ENCODE measurements at regions not wholly inside any gene's neighbourhood (a gene's known extent, or its start where the extent isn't known, plus 50 kb on each side); places are given as distances from the start of the nearest gene placed in this dataset.

DNA sequence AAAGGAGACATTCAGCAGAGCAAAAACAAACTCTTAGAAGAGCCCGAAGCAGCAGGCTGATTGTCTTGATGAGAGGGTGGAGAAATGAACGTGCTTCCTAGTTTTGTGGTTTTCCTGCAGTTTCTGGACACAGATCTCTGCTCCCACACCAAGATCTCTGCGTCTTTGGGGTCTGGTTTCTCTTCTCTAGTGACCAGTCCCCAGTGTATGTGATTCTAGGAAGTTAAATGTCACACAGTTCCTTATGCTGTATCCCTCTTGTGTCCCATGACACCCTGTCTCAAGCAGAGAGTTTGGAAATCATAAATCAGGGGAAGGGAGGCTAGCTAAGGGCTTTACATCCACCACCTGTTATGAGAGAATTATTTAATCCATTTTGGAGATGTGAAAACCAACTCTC, 55.4 kb upstream of the KLF14 start:
- no peaks in the 10 kb centered on the region for H3K4me1 ChIP-seq (ENCODE audit: control insufficient read depth, insufficient read depth, low read length)
- no peaks in the 10 kb centered on the region for H3K36me3 ChIP-seq (ENCODE audit: control insufficient read depth in 2 of 2, insufficient read depth in 1 of 2, low read length in 2 of 2)
- CTCF ChIA-PET = interaction anchor here (0.6 to 0.7 kb wide), 2 partner anchors 31 to 164 kb away, joined by 3 read pairs; no protein-coding TSS in a partner anchor
- POLR2A ChIA-PET = no interaction called here
- H3K27ac ChIP-seq (ENCODE audit: extremely low read depth, low read depth, low read length) = no peak overlapping the region
- no peak for TF ChIP-seq ZNF121 (tag by site-specific recombination; IDR thresholded peaks at IDR 0.05)
- H3K9me3 ChIP-seq (ENCODE audit: control insufficient read depth, insufficient read depth, low read depth, low read length) = no peaks in the 10 kb centered on the region
- no peak overlapping the region for H3K4me3 ChIP-seq (ENCODE audit: low read depth, low read length)

DNA sequence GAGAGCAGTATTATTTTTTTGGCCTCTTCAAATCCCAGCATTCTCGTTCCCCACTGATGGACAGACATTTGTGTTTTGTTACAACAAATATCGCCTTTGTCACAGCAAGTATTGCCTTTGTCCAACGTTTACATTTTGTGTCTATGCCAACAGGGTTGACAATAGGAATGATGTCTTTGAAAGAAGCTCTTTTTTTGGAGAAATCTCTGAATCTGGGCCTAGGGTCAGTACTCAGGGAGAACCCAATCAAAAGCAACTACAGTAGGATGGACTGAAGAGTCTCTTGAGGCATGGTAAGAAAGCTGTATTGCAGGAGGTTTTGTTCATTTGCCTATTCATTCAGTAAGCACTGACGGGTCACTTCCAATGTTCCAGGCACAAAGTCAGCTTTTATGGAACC, 57.7 kb upstream of the KLF14 start:
- no peak overlapping the region for H3K27ac ChIP-seq (ENCODE audit: extremely low read depth, low read depth, low read length)
- no peaks in the 10 kb centered on the region for H3K4me1 ChIP-seq (ENCODE audit: control insufficient read depth, insufficient read depth, low read length)
- POLR2A ChIA-PET = no interaction called here
- H3K36me3 ChIP-seq (ENCODE audit: control insufficient read depth in 2 of 2, insufficient read depth in 1 of 2, low read length in 2 of 2) = no peaks in the 10 kb centered on the region
- TF ChIP-seq ZNF560 (tag by site-specific recombination; IDR thresholded peaks at IDR 0.05; ENCODE audit: borderline replicate concordance) = no peak
- TF ChIP-seq ZNF155 (tag by site-specific recombination; IDR thresholded peaks at IDR 0.05) = no peak
- no peak for TF ChIP-seq ZNF10 (tag by site-specific recombination; IDR thresholded peaks at IDR 0.05)
- no peak for TF ChIP-seq ZNF138 (tag by site-specific recombination; IDR thresholded peaks at IDR 0.05; ENCODE audit: borderline replicate concordance)
- no peak for TF ChIP-seq ZNF335 (tag by site-specific recombination; conservative IDR thresholded peaks at IDR 0.05)
- no peaks in the 10 kb centered on the region for H3K9me3 ChIP-seq (ENCODE audit: control insufficient read depth, insufficient read depth, low read depth, low read length)
- no peak overlapping the region for H3K4me3 ChIP-seq (ENCODE audit: low read depth, low read length)
- CTCF ChIA-PET = no interaction called here

DNA sequence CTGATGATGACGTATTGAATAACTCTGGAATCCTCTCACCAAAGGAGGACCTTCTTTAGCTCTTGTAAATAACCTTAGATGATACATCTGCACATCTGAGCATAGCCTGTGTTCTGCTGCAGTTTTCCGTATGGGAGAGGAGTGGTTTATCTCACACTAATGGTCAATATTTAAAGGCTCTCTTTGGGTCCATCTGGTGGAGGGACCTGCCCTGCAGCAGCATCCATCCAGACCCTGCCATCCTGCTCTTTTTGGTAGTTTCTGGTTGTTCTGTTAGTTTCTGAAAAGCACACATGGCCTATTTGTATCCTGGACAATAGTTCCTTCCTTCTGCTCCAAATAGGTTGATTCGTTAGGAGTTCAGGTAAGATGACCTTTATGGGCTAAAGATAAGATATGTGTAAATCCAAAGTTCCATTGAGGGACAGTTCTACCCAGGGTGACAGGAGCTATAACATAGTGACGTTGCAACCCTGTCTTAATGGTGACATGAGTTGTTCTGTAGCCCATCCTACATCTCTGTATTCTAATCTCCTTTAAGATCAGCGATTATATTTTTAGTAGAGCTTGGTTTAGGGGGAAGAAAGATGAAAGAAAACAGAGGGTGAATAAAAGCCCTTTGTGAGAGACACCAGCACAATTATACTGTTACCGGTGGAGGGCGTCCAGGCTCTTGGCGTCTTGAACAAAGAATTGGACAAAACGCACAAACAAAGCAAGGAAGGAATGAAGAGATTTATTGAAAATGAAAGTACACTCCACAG, 60.0 kb upstream of the KLF14 start:
- Histone ChIP-seq H3K36me3 (ENCODE audit: control insufficient read depth in 2 of 2, insufficient read depth in 1 of 2, low read length in 2 of 2) (no peaks in the 10 kb centered on the region), H3K9me3 (ENCODE audit: control insufficient read depth, insufficient read depth, low read depth, low read length) (no peaks in the 10 kb centered on the region), H3K4me1 (ENCODE audit: control insufficient read depth, insufficient read depth, low read length) (no peaks in the 10 kb centered on the region), H3K27ac (ENCODE audit: extremely low read depth, low read depth, low read length) (no peak overlapping the region), H3K4me3 (ENCODE audit: low read depth, low read length) (no peak overlapping the region)
- POLR2A ChIA-PET = interaction anchor here (0.7 kb wide), 1 partner anchor 673 kb away, joined by 3 read pairs; no protein-coding TSS in a partner anchor
- no peak for TF ChIP-seq KLF8 (tag by site-specific recombination; IDR thresholded peaks at IDR 0.05)
- no peak for TF ChIP-seq ZNF548 (tag by site-specific recombination; IDR thresholded peaks at IDR 0.05)
- no peak for TF ChIP-seq ZNF558 (tag by site-specific recombination; IDR thresholded peaks at IDR 0.05)
- TF ChIP-seq, protein P1, sequence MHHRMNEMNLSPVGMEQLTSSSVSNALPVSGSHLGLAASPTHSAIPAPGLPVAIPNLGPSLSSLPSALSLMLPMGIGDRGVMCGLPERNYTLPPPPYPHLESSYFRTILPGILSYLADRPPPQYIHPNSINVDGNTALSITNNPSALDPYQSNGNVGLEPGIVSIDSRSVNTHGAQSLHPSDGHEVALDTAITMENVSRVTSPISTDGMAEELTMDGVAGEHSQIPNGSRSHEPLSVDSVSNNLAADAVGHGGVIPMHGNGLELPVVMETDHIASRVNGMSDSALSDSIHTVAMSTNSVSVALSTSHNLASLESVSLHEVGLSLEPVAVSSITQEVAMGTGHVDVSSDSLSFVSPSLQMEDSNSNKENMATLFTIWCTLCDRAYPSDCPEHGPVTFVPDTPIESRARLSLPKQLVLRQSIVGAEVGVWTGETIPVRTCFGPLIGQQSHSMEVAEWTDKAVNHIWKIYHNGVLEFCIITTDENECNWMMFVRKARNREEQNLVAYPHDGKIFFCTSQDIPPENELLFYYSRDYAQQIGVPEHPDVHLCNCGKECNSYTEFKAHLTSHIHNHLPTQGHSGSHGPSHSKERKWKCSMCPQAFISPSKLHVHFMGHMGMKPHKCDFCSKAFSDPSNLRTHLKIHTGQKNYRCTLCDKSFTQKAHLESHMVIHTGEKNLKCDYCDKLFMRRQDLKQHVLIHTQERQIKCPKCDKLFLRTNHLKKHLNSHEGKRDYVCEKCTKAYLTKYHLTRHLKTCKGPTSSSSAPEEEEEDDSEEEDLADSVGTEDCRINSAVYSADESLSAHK (tag by site-specific recombination; IDR thresholded peaks at IDR 0.05) = no peak
- no peak for TF ChIP-seq ZNF510 (tag by site-specific recombination; IDR thresholded peaks at IDR 0.05; ENCODE audit: insufficient replicate concordance)
- TF ChIP-seq, protein P2, sequence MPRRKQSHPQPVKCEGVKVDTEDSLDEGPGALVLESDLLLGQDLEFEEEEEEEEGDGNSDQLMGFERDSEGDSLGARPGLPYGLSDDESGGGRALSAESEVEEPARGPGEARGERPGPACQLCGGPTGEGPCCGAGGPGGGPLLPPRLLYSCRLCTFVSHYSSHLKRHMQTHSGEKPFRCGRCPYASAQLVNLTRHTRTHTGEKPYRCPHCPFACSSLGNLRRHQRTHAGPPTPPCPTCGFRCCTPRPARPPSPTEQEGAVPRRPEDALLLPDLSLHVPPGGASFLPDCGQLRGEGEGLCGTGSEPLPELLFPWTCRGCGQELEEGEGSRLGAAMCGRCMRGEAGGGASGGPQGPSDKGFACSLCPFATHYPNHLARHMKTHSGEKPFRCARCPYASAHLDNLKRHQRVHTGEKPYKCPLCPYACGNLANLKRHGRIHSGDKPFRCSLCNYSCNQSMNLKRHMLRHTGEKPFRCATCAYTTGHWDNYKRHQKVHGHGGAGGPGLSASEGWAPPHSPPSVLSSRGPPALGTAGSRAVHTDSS (tag by site-specific recombination; IDR thresholded peaks at IDR 0.05) = no peak
- TF ChIP-seq, protein P3, sequence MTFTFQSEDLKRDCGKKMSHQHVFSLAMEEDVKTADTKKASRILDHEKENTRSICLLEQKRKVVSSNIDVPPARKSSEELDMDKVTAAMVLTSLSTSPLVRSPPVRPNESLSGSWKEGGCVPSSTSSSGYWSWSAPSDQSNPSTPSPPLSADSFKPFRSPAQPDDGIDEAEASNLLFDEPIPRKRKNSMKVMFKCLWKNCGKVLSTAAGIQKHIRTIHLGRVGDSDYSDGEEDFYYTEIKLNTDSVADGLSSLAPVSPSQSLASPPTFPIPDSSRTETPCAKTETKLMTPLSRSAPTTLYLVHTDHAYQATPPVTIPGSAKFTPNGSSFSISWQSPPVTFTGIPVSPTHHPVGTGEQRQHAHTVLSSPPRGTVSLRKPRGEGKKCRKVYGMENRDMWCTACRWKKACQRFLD (tag by site-specific recombination; IDR thresholded peaks at IDR 0.05) = no peak
- CTCF ChIA-PET = interaction anchor here (0.6 to 1.3 kb wide), 4 partner anchors 12 to 299 kb away, joined by 3 to 6 read pairs (median 4); no protein-coding TSS in a partner anchor

Data from HEK293 (cell line).